ENCODE measurements at regions not wholly inside any gene's neighbourhood (a gene's known extent, or its start where the extent isn't known, plus 50 kb on each side); places are given as distances from the start of the nearest gene placed in this dataset.
A peak's percentile ranks its signal among the peaks of the same experiment; 100 is the strongest.

DNA sequence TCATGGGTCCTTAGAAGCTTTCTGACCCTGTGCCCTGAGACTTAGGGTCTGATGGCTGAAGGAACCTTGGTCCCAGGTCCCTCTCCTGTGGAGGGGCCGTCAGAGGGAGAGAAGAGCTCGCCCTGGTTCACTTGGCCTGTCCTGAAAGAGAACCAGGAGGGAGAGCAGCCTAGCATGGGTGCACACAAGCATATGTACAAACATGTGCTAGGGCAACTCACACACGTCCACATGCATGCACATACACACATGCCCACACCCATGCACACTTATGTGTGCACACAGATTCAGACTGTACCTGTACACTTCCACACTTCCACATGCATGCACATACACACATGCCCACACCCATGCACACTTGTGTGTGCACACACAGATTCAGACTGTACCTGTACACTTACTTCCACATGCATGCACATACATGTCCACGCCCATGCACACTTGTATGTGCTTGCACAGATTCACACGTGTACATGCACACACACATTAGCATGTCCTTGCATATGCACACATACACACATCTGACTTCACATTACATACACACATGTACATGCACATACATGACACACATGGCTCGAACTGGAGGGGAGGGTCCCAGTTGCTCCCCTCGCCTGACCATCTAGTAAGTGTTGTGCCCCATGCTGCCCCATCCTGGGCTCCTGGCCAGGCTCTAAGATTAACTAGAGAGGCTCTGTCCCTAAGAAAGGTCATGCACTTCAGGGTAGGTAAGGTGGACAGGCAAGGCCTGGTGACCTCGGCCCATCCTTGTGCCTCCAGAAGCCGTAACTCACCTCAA lies 122.0 kb downstream of the METRNL start:
- TF ChIP-seq POLR2A (IDR thresholded peaks at IDR 0.05; ENCODE audit: low read length) (peak; percentile 4; the same call in 1 of the 2 replicates), HOXA7 (CRISPR knock-in tag; IDR thresholded peaks at IDR 0.05) (no peak)
- H3K4me1 ChIP-seq: no peaks in the 10 kb centered on the region
- ChIA-PET CTCF (interaction anchor here (1.0 to 1.5 kb wide), 4 partner anchors 15 to 533 kb away, joined by 3 to 4 read pairs (median 3); no protein-coding TSS in a partner anchor), POLR2A (interaction anchor here (0.5 kb wide), 1 partner anchor 361 kb away, joined by 6 read pairs; no protein-coding TSS in a partner anchor)
- DNase-seq (ENCODE audit: low read depth in 1 of 2, low spot score in 1 of 2): no peak
- FAIRE-seq: no peak
- no peaks in the 10 kb centered on the region for H3K9me3 ChIP-seq
- H3K4me3 ChIP-seq: no peak overlapping the region
- H3K4me2 ChIP-seq: no peak overlapping the region
- no peak overlapping the region for H3K27ac ChIP-seq
- whole genome bisulfite sequencing (ENCODE audit: missing lambda C conversion rate): 44% methylated on average over 9 of the region's 9 CpGs
- no peak for ATAC-seq

- WGBS (ENCODE audit: missing lambda C conversion rate): 50% methylated on average over 13 of the region's 13 CpGs
- TF ChIP-seq RAD21 (conservative IDR thresholded peaks at IDR 0.05 in 1 of 2, IDR thresholded peaks at IDR 0.05 in 1 of 2): no peak
- TF ChIP-seq PBX3 (IDR thresholded peaks at IDR 0.05): no peak
- TF ChIP-seq EHF (CRISPR knock-in tag; IDR thresholded peaks at IDR 0.05): no peak
- no peak for TF ChIP-seq RNF2 (IDR thresholded peaks at IDR 0.05; ENCODE audit: borderline replicate concordance, low read depth)
- no peak for TF ChIP-seq JUNB (IDR thresholded peaks at IDR 0.05)
- TF ChIP-seq HOXB5 (CRISPR knock-in tag; IDR thresholded peaks at IDR 0.05): no peak
- TF ChIP-seq, protein P1, sequence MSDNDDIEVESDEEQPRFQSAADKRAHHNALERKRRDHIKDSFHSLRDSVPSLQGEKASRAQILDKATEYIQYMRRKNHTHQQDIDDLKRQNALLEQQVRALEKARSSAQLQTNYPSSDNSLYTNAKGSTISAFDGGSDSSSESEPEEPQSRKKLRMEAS (IDR thresholded peaks at IDR 0.05): no peak
- no peak for TF ChIP-seq PHF8 (IDR thresholded peaks at IDR 0.05; ENCODE audit: borderline replicate concordance, low read depth)
- no peak for TF ChIP-seq FOXS1 (CRISPR knock-in tag; IDR thresholded peaks at IDR 0.05)
- TF ChIP-seq TFCP2L1 (CRISPR knock-in tag; IDR thresholded peaks at IDR 0.05): no peak
- no peak for TF ChIP-seq HDAC2 (IDR thresholded peaks at IDR 0.05)
- no peak for TF ChIP-seq ATOH8 (CRISPR knock-in tag; IDR thresholded peaks at IDR 0.05; ENCODE audit: low read depth)
- no peak for TF ChIP-seq NR3C1 (IDR thresholded peaks at IDR 0.05)
- no peak for TF ChIP-seq CBX2 (IDR thresholded peaks at IDR 0.05; ENCODE audit: borderline replicate concordance, low read depth)
- Histone ChIP-seq H3K4me2 (no peak overlapping the region), H3K4me3 (no peak overlapping the region), H3K9me3 (no peaks in the 10 kb centered on the region), H3K27ac (no peak overlapping the region), H3K4me1 (no peaks in the 10 kb centered on the region)
- peak in 1 of 2 experiments; percentile 10; a peak in 1 of 6 replicates for ATAC-seq
- no peak for DNase-seq (ENCODE audit: low read depth in 1 of 2, low spot score in 1 of 2)
- CTCF ChIA-PET: interaction anchor here (1.0 kb wide), 3 partner anchors 15 to 534 kb away, joined by 3 read pairs; no protein-coding TSS in a partner anchor
- no peak for FAIRE-seq
- POLR2A ChIA-PET: no interaction called here
Observed at GRCh38 chr17:83202002-83203000, 122.9 kb downstream of the METRNL start.

DNA sequence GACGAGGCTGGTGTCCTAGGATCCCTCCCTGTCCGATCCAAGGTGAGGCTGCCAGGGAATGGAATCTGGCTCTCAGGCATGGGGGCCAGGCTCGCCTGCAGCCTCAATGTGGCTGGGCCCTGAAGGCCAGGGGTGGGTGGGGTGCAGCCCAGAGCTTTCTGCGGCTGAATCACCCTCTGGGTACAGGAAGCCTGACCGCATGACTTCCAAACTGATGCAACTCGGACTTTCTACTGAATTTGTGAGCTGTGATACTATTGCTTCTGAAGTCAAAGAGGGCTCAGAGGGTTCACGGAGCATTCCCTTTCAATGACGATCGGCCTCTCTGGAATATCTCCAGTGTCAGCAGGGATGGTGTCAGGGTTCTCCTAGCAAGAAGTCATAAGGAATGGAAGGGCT lies 123.7 kb downstream of the METRNL start:
- ChIA-PET CTCF (interaction anchor here (0.9 to 1.7 kb wide), 3 partner anchors 421 to 425 kb away, joined by 3 read pairs; no protein-coding TSS in a partner anchor), POLR2A (no interaction called here)
- no peaks in the 10 kb centered on the region for H3K9me3 ChIP-seq
- DNase-seq (ENCODE audit: low read depth in 1 of 2, low spot score in 1 of 2) (no peak), ATAC-seq (peak in 1 of 2 experiments; percentile 12; a peak in 1 of 6 replicates), FAIRE-seq (no peak)
- no peak overlapping the region for H3K4me3 ChIP-seq
- H3K27ac ChIP-seq: no peak overlapping the region
- 66% methylated on average over 7 of the region's 9 CpGs for WGBS (ENCODE audit: missing lambda C conversion rate)
- TF ChIP-seq, protein P2, sequence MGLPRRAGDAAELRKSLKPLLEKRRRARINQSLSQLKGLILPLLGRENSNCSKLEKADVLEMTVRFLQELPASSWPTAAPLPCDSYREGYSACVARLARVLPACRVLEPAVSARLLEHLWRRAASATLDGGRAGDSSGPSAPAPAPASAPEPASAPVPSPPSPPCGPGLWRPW (IDR thresholded peaks at IDR 0.05): no peak
- TF ChIP-seq NR3C1 (IDR thresholded peaks at IDR 0.05): no peak
- no peak for TF ChIP-seq ESRRA (IDR thresholded peaks at IDR 0.05; ENCODE audit: borderline replicate concordance, low read length)
- no peak for TF ChIP-seq HDAC2 (IDR thresholded peaks at IDR 0.05)
- no peak for TF ChIP-seq USF2 (IDR thresholded peaks at IDR 0.05)
- TF ChIP-seq RAD21 (conservative IDR thresholded peaks at IDR 0.05 in 1 of 2, IDR thresholded peaks at IDR 0.05 in 1 of 2): no peak
- TF ChIP-seq, protein P1 (IDR thresholded peaks at IDR 0.05): no peak
- no peak for TF ChIP-seq POLR2AphosphoS2 (conservative IDR thresholded peaks at IDR 0.05; ENCODE audit: low read length)
- no peak for TF ChIP-seq ATOH8 (CRISPR knock-in tag; IDR thresholded peaks at IDR 0.05; ENCODE audit: low read depth)
- no peak for TF ChIP-seq JUN (IDR thresholded peaks at IDR 0.05)
- TF ChIP-seq ZFP36 (IDR thresholded peaks at IDR 0.05; ENCODE audit: borderline replicate concordance, partially characterized antibody): no peak
- TF ChIP-seq E2F6 (IDR thresholded peaks at IDR 0.05; ENCODE audit: borderline replicate concordance, low read depth): no peak
- no peak for TF ChIP-seq CHD4 (IDR thresholded peaks at IDR 0.05; ENCODE audit: borderline replicate concordance)
- H3K4me2 ChIP-seq: no peak overlapping the region
- H3K4me1 ChIP-seq: no peaks in the 10 kb centered on the region

All from A549 (cell line).